ENCODE measurements at regions not wholly inside any gene's neighbourhood (a gene's known extent, or its start where the extent isn't known, plus 50 kb on each side); places are given as distances from the start of the nearest gene placed in this dataset.

- no peak overlapping the region for H3K27ac ChIP-seq (ENCODE audit: poor library complexity, severe bottlenecking)
- no peaks in the 10 kb centered on the region for H3K9me3 ChIP-seq (ENCODE audit: severe bottlenecking)
Measured at GRCh38 chr18:45201489-45201888, 413.8 kb upstream of the SLC14A2 start.

GRCh38 chr18:45202061-45202460 is 413.2 kb upstream of the SLC14A2 start:
- DNase-seq (ENCODE audit: low spot score) (no peak), ATAC-seq (ENCODE audit: low read depth) (no peak)
- Histone ChIP-seq H3K4me3 (ENCODE audit: severe bottlenecking) (no peak overlapping the region), H3K27ac (ENCODE audit: poor library complexity, severe bottlenecking) (no peak overlapping the region), H3K4me1 (ENCODE audit: insufficient read depth, poor library complexity, severe bottlenecking) (no peaks in the 10 kb centered on the region), H3K9me3 (ENCODE audit: severe bottlenecking) (no peaks in the 10 kb centered on the region), H3K36me3 (ENCODE audit: low read depth) (no peaks in the 10 kb centered on the region), H3K27me3 (ENCODE audit: insufficient read depth, poor library complexity, severe bottlenecking) (no peaks in the 10 kb centered on the region)
- TF ChIP-seq CTCF (IDR thresholded peaks at IDR 0.05; ENCODE audit: poor library complexity, severe bottlenecking), result no peak

More at GRCh38 chr18:45201489-45201888, 413.8 kb upstream of the SLC14A2 start:
- Histone ChIP-seq H3K27me3 (ENCODE audit: insufficient read depth, poor library complexity, severe bottlenecking) (no peaks in the 10 kb centered on the region), H3K4me1 (ENCODE audit: insufficient read depth, poor library complexity, severe bottlenecking) (no peaks in the 10 kb centered on the region), H3K36me3 (ENCODE audit: low read depth) (no peaks in the 10 kb centered on the region), H3K4me3 (ENCODE audit: severe bottlenecking) (no peak overlapping the region)
- no peak for TF ChIP-seq CTCF (IDR thresholded peaks at IDR 0.05; ENCODE audit: poor library complexity, severe bottlenecking)
- no peak for DNase-seq (ENCODE audit: low spot score)
- no peak for ATAC-seq (ENCODE audit: low read depth)

- no peaks in the 10 kb centered on the region for H3K36me3 ChIP-seq (ENCODE audit: low read depth)
- DNase-seq (ENCODE audit: low spot score) (no peak), ATAC-seq (ENCODE audit: low read depth) (no peak)
- no peaks in the 10 kb centered on the region for H3K27me3 ChIP-seq (ENCODE audit: insufficient read depth, poor library complexity, severe bottlenecking)
- no peak overlapping the region for H3K27ac ChIP-seq (ENCODE audit: poor library complexity, severe bottlenecking)
- TF ChIP-seq CTCF (IDR thresholded peaks at IDR 0.05; ENCODE audit: poor library complexity, severe bottlenecking), result no peak
- H3K4me3 ChIP-seq (ENCODE audit: severe bottlenecking), result no peak overlapping the region
- H3K9me3 ChIP-seq (ENCODE audit: severe bottlenecking), result no peaks in the 10 kb centered on the region
- no peaks in the 10 kb centered on the region for H3K4me1 ChIP-seq (ENCODE audit: insufficient read depth, poor library complexity, severe bottlenecking)
Measured at GRCh38 chr18:45203677-45204076, 411.6 kb upstream of the SLC14A2 start.

DNA sequence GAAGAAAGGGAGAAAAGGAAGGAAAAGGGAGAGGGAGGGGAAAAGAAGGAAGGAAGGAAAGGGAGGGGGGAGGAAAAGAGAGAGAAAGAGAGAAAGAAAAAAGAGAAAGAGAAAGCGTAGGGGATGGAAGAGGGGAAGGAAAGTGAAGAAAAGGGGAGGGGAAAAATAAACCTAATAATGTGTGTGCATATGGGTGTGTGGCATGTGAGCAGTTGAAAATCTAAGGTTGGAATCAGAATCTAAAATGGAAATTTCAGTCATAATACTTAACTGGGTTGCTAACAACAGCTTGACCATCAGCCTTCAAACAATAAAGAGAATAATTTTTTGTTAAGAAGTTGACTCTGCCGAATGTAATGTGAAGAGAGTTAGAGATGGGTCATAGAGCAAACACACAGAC is 407.9 kb upstream of the SLC14A2 start:
- Histone ChIP-seq H3K36me3 (ENCODE audit: low read depth) (no peaks in the 10 kb centered on the region), H3K27me3 (ENCODE audit: insufficient read depth, poor library complexity, severe bottlenecking) (no peaks in the 10 kb centered on the region), H3K27ac (ENCODE audit: poor library complexity, severe bottlenecking) (no peak overlapping the region), H3K4me1 (ENCODE audit: insufficient read depth, poor library complexity, severe bottlenecking) (no peaks in the 10 kb centered on the region), H3K9me3 (ENCODE audit: severe bottlenecking) (no peaks in the 10 kb centered on the region), H3K4me3 (ENCODE audit: severe bottlenecking) (no peak overlapping the region)
- TF ChIP-seq CTCF (IDR thresholded peaks at IDR 0.05; ENCODE audit: poor library complexity, severe bottlenecking), result no peak
- ATAC-seq (ENCODE audit: low read depth) (no peak), DNase-seq (ENCODE audit: low spot score) (no peak)

GRCh38 chr18:45208164-45208563 is 407.1 kb upstream of the SLC14A2 start:
- H3K27ac ChIP-seq (ENCODE audit: poor library complexity, severe bottlenecking), result no peak overlapping the region
- H3K9me3 ChIP-seq (ENCODE audit: severe bottlenecking), result no peaks in the 10 kb centered on the region
- H3K4me3 ChIP-seq (ENCODE audit: severe bottlenecking), result no peak overlapping the region
- H3K27me3 ChIP-seq (ENCODE audit: insufficient read depth, poor library complexity, severe bottlenecking), result no peaks in the 10 kb centered on the region
- ATAC-seq (ENCODE audit: low read depth), result no peak
- no peak for DNase-seq (ENCODE audit: low spot score)
- no peak for TF ChIP-seq CTCF (IDR thresholded peaks at IDR 0.05; ENCODE audit: poor library complexity, severe bottlenecking)
- H3K36me3 ChIP-seq (ENCODE audit: low read depth), result no peaks in the 10 kb centered on the region
- no peaks in the 10 kb centered on the region for H3K4me1 ChIP-seq (ENCODE audit: insufficient read depth, poor library complexity, severe bottlenecking)
